ENCODE measurements at regions not wholly inside any gene's neighbourhood (a gene's known extent, or its start where the extent isn't known, plus 50 kb on each side); places are given as distances from the start of the nearest gene placed in this dataset.

GRCh38 chr4:182093431-182093831 lies 149.8 kb upstream of the TENM3 start:
- 84% methylated on average over 5 of the region's 7 CpGs for whole genome bisulfite sequencing (ENCODE audit: insufficient coverage)
- no peaks in the 10 kb centered on the region for H3K27me3 ChIP-seq (ENCODE audit: control insufficient read depth, insufficient read depth, low read length)
- no peak overlapping the region for H3K4me3 ChIP-seq (ENCODE audit: low read length)
- no peaks in the 10 kb centered on the region for H3K36me3 ChIP-seq (ENCODE audit: control insufficient read depth, insufficient read depth, low read length)
- no peak for DNase-seq
- no peaks in the 10 kb centered on the region for H3K9me3 ChIP-seq (replicated peaks; ENCODE audit: control insufficient read depth, low read depth, low read length)
- no peak overlapping the region for H3K27ac ChIP-seq (ENCODE audit: low read length)
- H3K4me1 ChIP-seq (ENCODE audit: control insufficient read depth, insufficient read depth, low read length): no peaks in the 10 kb centered on the region

- Histone ChIP-seq H3K36me3 (ENCODE audit: control insufficient read depth, insufficient read depth, low read length) (no peaks in the 10 kb centered on the region), H3K9me3 (replicated peaks; ENCODE audit: control insufficient read depth, low read depth, low read length) (no peaks in the 10 kb centered on the region), H3K27me3 (ENCODE audit: control insufficient read depth, insufficient read depth, low read length) (no peaks in the 10 kb centered on the region), H3K4me3 (ENCODE audit: low read length) (no peak overlapping the region), H3K4me1 (ENCODE audit: control insufficient read depth, insufficient read depth, low read length) (no peaks in the 10 kb centered on the region), H3K27ac (ENCODE audit: low read length) (no peak overlapping the region)
- no peak for DNase-seq
- WGBS (ENCODE audit: insufficient coverage): 63% methylated on average over 3 of the region's 3 CpGs
Measured at GRCh38 chr4:182093935-182094334, 149.3 kb upstream of the TENM3 start.

GRCh38 chr4:182101618-182102017 lies 141.6 kb upstream of the TENM3 start:
- Histone ChIP-seq H3K9me3 (replicated peaks; ENCODE audit: control insufficient read depth, low read depth, low read length) (no peaks in the 10 kb centered on the region), H3K27ac (ENCODE audit: low read length) (no peak overlapping the region), H3K36me3 (ENCODE audit: control insufficient read depth, insufficient read depth, low read length) (no peaks in the 10 kb centered on the region), H3K4me3 (ENCODE audit: low read length) (no peak overlapping the region), H3K4me1 (ENCODE audit: control insufficient read depth, insufficient read depth, low read length) (no peaks in the 10 kb centered on the region), H3K27me3 (ENCODE audit: control insufficient read depth, insufficient read depth, low read length) (no peaks in the 10 kb centered on the region)
- 93% methylated on average over 2 of the region's 8 CpGs for WGBS (ENCODE audit: insufficient coverage)
- DNase-seq: no peak

- Histone ChIP-seq H3K4me1 (ENCODE audit: control insufficient read depth, insufficient read depth, low read length) (no peaks in the 10 kb centered on the region), H3K4me3 (ENCODE audit: low read length) (no peak overlapping the region), H3K36me3 (ENCODE audit: control insufficient read depth, insufficient read depth, low read length) (no peaks in the 10 kb centered on the region), H3K27ac (ENCODE audit: low read length) (no peak overlapping the region), H3K27me3 (ENCODE audit: control insufficient read depth, insufficient read depth, low read length) (no peaks in the 10 kb centered on the region), H3K9me3 (replicated peaks; ENCODE audit: control insufficient read depth, low read depth, low read length) (no peaks in the 10 kb centered on the region)
- no CpG with 5 or more reads among the region's 3 CpGs for WGBS (ENCODE audit: insufficient coverage)
- no peak for DNase-seq
Measured at GRCh38 chr4:182102576-182102975, 140.6 kb upstream of the TENM3 start.

- Histone ChIP-seq H3K27me3 (ENCODE audit: control insufficient read depth, insufficient read depth, low read length) (no peaks in the 10 kb centered on the region), H3K4me3 (ENCODE audit: low read length) (no peak overlapping the region), H3K27ac (ENCODE audit: low read length) (no peak overlapping the region), H3K4me1 (ENCODE audit: control insufficient read depth, insufficient read depth, low read length) (no peaks in the 10 kb centered on the region), H3K36me3 (ENCODE audit: control insufficient read depth, insufficient read depth, low read length) (no peaks in the 10 kb centered on the region), H3K9me3 (replicated peaks; ENCODE audit: control insufficient read depth, low read depth, low read length) (no peaks in the 10 kb centered on the region)
- WGBS (ENCODE audit: insufficient coverage): 90% methylated on average over 3 of the region's 5 CpGs
- no peak for DNase-seq
Measured at GRCh38 chr4:182103614-182104319, 139.4 kb upstream of the TENM3 start.

- no peaks in the 10 kb centered on the region for H3K9me3 ChIP-seq (replicated peaks; ENCODE audit: control insufficient read depth, low read depth, low read length)
- no peak for DNase-seq
- no peak overlapping the region for H3K27ac ChIP-seq (ENCODE audit: low read length)
- H3K27me3 ChIP-seq (ENCODE audit: control insufficient read depth, insufficient read depth, low read length): no peaks in the 10 kb centered on the region
- 89% methylated on average over 3 of the region's 7 CpGs for WGBS (ENCODE audit: insufficient coverage)
- H3K36me3 ChIP-seq (ENCODE audit: control insufficient read depth, insufficient read depth, low read length): no peaks in the 10 kb centered on the region
- no peak overlapping the region for H3K4me3 ChIP-seq (ENCODE audit: low read length)
- H3K4me1 ChIP-seq (ENCODE audit: control insufficient read depth, insufficient read depth, low read length): no peaks in the 10 kb centered on the region
Measured at GRCh38 chr4:182105416-182105815, 137.8 kb upstream of the TENM3 start.

GRCh38 chr4:182107931-182108330 lies 135.3 kb upstream of the TENM3 start:
- no peaks in the 10 kb centered on the region for H3K9me3 ChIP-seq (replicated peaks; ENCODE audit: control insufficient read depth, low read depth, low read length)
- no peaks in the 10 kb centered on the region for H3K36me3 ChIP-seq (ENCODE audit: control insufficient read depth, insufficient read depth, low read length)
- no peaks in the 10 kb centered on the region for H3K27me3 ChIP-seq (ENCODE audit: control insufficient read depth, insufficient read depth, low read length)
- H3K27ac ChIP-seq (ENCODE audit: low read length): no peak overlapping the region
- H3K4me1 ChIP-seq (ENCODE audit: control insufficient read depth, insufficient read depth, low read length): no peaks in the 10 kb centered on the region
- no peak for DNase-seq
- WGBS (ENCODE audit: insufficient coverage): 71% methylated on average over 1 of the region's 8 CpGs
- H3K4me3 ChIP-seq (ENCODE audit: low read length): no peak overlapping the region

- no peak overlapping the region for H3K27ac ChIP-seq (ENCODE audit: low read length)
- no CpG with 5 or more reads among the region's 1 CpG for WGBS (ENCODE audit: insufficient coverage)
- H3K4me1 ChIP-seq (ENCODE audit: control insufficient read depth, insufficient read depth, low read length): no peaks in the 10 kb centered on the region
- H3K9me3 ChIP-seq (replicated peaks; ENCODE audit: control insufficient read depth, low read depth, low read length): no peaks in the 10 kb centered on the region
- no peaks in the 10 kb centered on the region for H3K27me3 ChIP-seq (ENCODE audit: control insufficient read depth, insufficient read depth, low read length)
- H3K36me3 ChIP-seq (ENCODE audit: control insufficient read depth, insufficient read depth, low read length): no peaks in the 10 kb centered on the region
- H3K4me3 ChIP-seq (ENCODE audit: low read length): no peak overlapping the region
- no peak for DNase-seq
Measured at GRCh38 chr4:182111586-182111985, 131.6 kb upstream of the TENM3 start.

GRCh38 chr4:182113779-182114178 lies 129.4 kb upstream of the TENM3 start:
- no peaks in the 10 kb centered on the region for H3K27me3 ChIP-seq (ENCODE audit: control insufficient read depth, insufficient read depth, low read length)
- no peaks in the 10 kb centered on the region for H3K36me3 ChIP-seq (ENCODE audit: control insufficient read depth, insufficient read depth, low read length)
- H3K4me3 ChIP-seq (ENCODE audit: low read length): no peak overlapping the region
- peaks cover under 1% of the 10 kb centered on the region for H3K9me3 ChIP-seq (replicated peaks; ENCODE audit: control insufficient read depth, low read depth, low read length)
- DNase-seq: no peak
- H3K4me1 ChIP-seq (ENCODE audit: control insufficient read depth, insufficient read depth, low read length): no peaks in the 10 kb centered on the region
- no peak overlapping the region for H3K27ac ChIP-seq (ENCODE audit: low read length)

GRCh38 chr4:182124359-182124758 lies 118.8 kb upstream of the TENM3 start:
- H3K9me3 ChIP-seq (replicated peaks; ENCODE audit: control insufficient read depth, low read depth, low read length): peaks cover 7% of the 10 kb centered on the region

GRCh38 chr4:182126096-182126495 lies 117.1 kb upstream of the TENM3 start:
- 83% methylated on average over 1 of the region's 5 CpGs for WGBS (ENCODE audit: insufficient coverage)
- Histone ChIP-seq H3K9me3 (replicated peaks; ENCODE audit: control insufficient read depth, low read depth, low read length) (peaks cover 7% of the 10 kb centered on the region), H3K27me3 (ENCODE audit: control insufficient read depth, insufficient read depth, low read length) (no peaks in the 10 kb centered on the region), H3K27ac (ENCODE audit: low read length) (no peak overlapping the region), H3K4me1 (ENCODE audit: control insufficient read depth, insufficient read depth, low read length) (no peaks in the 10 kb centered on the region), H3K36me3 (ENCODE audit: control insufficient read depth, insufficient read depth, low read length) (no peaks in the 10 kb centered on the region), H3K4me3 (ENCODE audit: low read length) (no peak overlapping the region)
- DNase-seq: no peak

More at GRCh38 chr4:182124359-182124758, 118.8 kb upstream of the TENM3 start:
- Histone ChIP-seq H3K4me3 (ENCODE audit: low read length) (no peak overlapping the region), H3K36me3 (ENCODE audit: control insufficient read depth, insufficient read depth, low read length) (no peaks in the 10 kb centered on the region), H3K27me3 (ENCODE audit: control insufficient read depth, insufficient read depth, low read length) (no peaks in the 10 kb centered on the region), H3K4me1 (ENCODE audit: control insufficient read depth, insufficient read depth, low read length) (no peaks in the 10 kb centered on the region), H3K27ac (ENCODE audit: low read length) (no peak overlapping the region)
- WGBS (ENCODE audit: insufficient coverage): 94% methylated on average over 2 of the region's 7 CpGs
- no peak for DNase-seq

Measured in muscle of leg (tissue), 3 donors.